ENCODE measurements at regions not wholly inside any gene's neighbourhood (a gene's known extent, or its start where the extent isn't known, plus 50 kb on each side); places are given as distances from the start of the nearest gene placed in this dataset.

- TF ChIP-seq CTCF (IDR thresholded peaks at IDR 0.05) (no peak), POLR2A (IDR thresholded peaks at IDR 0.05) (no peak)
- no peak for DNase-seq
- peaks cover 0 to 9% of the 10 kb centered on the region in 2 donors for H3K4me1 ChIP-seq (replicated peaks in 1 of 2)
- H3K27ac ChIP-seq = no peak overlapping the region
- no peaks in the 10 kb centered on the region for H3K9me3 ChIP-seq (replicated peaks in 1 of 3)
- no peak overlapping the region for H3K4me3 ChIP-seq
- intact Hi-C loops (cut with DNase I) = no loop called here
- no peaks in the 10 kb centered on the region for H3K36me3 ChIP-seq (replicated peaks in 1 of 2)
- no peaks in the 10 kb centered on the region for H3K27me3 ChIP-seq
- WGBS, 4 donors = 86 to 94% (median 92%) methylated on average over 2 of the region's 2 CpGs
Observed at GRCh38 chr11:15840966-15841365, 515.4 kb downstream of the SOX6 start.

- WGBS, 4 donors = 77 to 85% (median 80%) methylated on average over 6 of the region's 6 CpGs
- H3K9me3 ChIP-seq (replicated peaks in 1 of 3) = no peaks in the 10 kb centered on the region
- H3K4me3 ChIP-seq = no peak overlapping the region
- no peaks in the 10 kb centered on the region for H3K27me3 ChIP-seq
- intact Hi-C loops (cut with DNase I) = no loop called here
- DNase-seq = no peak
- H3K4me1 ChIP-seq (replicated peaks in 1 of 2) = peaks cover 0 to 9% of the 10 kb centered on the region in 2 donors
- H3K36me3 ChIP-seq (replicated peaks in 1 of 2) = no peaks in the 10 kb centered on the region
- TF ChIP-seq POLR2A (IDR thresholded peaks at IDR 0.05) (no peak), CTCF (IDR thresholded peaks at IDR 0.05) (no peak)
- no peak overlapping the region for H3K27ac ChIP-seq
Observed at GRCh38 chr11:15841931-15842740, 514.2 kb downstream of the SOX6 start.

- Histone ChIP-seq H3K9me3 (replicated peaks in 1 of 3) (no peaks in the 10 kb centered on the region), H3K4me1 (replicated peaks in 1 of 2) (peaks cover 0 to 9% of the 10 kb centered on the region in 2 donors), H3K4me3 (no peak overlapping the region), H3K27me3 (no peaks in the 10 kb centered on the region), H3K36me3 (replicated peaks in 1 of 2) (no peaks in the 10 kb centered on the region), H3K27ac (no peak overlapping the region)
- no peak for TF ChIP-seq CTCF (IDR thresholded peaks at IDR 0.05)
- no peak for TF ChIP-seq POLR2A (IDR thresholded peaks at IDR 0.05)
- DNase-seq = no peak
- intact Hi-C loops (cut with DNase I) = no loop called here
- 28 to 46% (median 33%) methylated on average over 10 of the region's 10 CpGs for WGBS, 4 donors
Observed at GRCh38 chr11:15843309-15843872, 513.0 kb downstream of the SOX6 start.

GRCh38 chr11:15845261-15845660 lies 511.1 kb downstream of the SOX6 start:
- Histone ChIP-seq H3K27me3 (no peaks in the 10 kb centered on the region), H3K27ac (no peak overlapping the region), H3K36me3 (replicated peaks in 1 of 2) (no peaks in the 10 kb centered on the region), H3K4me3 (no peak overlapping the region), H3K4me1 (replicated peaks in 1 of 2) (peaks cover 0 to 4% of the 10 kb centered on the region in 2 donors), H3K9me3 (replicated peaks in 1 of 3) (no peaks in the 10 kb centered on the region)
- TF ChIP-seq CTCF (IDR thresholded peaks at IDR 0.05) (no peak), POLR2A (IDR thresholded peaks at IDR 0.05) (no peak)
- DNase-seq = no peak
- intact Hi-C loops (cut with DNase I) = no loop called here
